AG04450 (cell line): ENCODE measurements at regions not wholly inside any gene's neighbourhood (a gene's known extent, or its start where the extent isn't known, plus 50 kb on each side); places are given as distances from the start of the nearest gene placed in this dataset.

Source experiments
- CTCF ChIA-PET: fragments of 300-600, 350-600 bp; formaldehyde crosslinking; extraction: SDS; loops from one replicate; lab custom pipeline; 2022; ENCODE audit warnings: antibody characterized with exemption, inconsistent platforms; lab: Charles Lee
- POLR2A ChIA-PET: fragments of 350-600 bp; formaldehyde crosslinking; extraction: SDS; loops from one replicate; lab custom pipeline; 2021; ENCODE audit warnings: antibody characterized with exemption, inconsistent platforms; lab: Yijun Ruan, JAX
- DNase-seq: peaks from one replicate; pipeline ENCODE4 v3.0.0-alpha.2; 2011; ENCODE audit warnings: low read depth, low spot score
- H3K27ac ChIP-seq: one replicate; pipeline ENCODE4 v1.5.1; 2012; ENCODE audit warnings: low read depth, low read length, control low read depth
- H3K27me3 ChIP-seq: one replicate; pipeline ENCODE4 v1.6.0; 2012; ENCODE audit warnings: low read length; ENCODE audit not compliant: control insufficient read depth, insufficient read depth
- H3K4me3 ChIP-seq: 2 replicates; pipeline ENCODE4 v1.5.1; 2011; ENCODE audit warnings: mild to moderate bottlenecking, low read depth, low read length, control low read depth
- H3K9me3 ChIP-seq: 2 replicates; pipeline ENCODE4 v1.5.1; 2012; ENCODE audit warnings: low read length; ENCODE audit not compliant: control insufficient read depth, insufficient read depth
- CTCF ChIP-seq: IDR thresholded peaks from 2 replicates; pipeline ENCODE4 v1.5.1; 2011; ENCODE audit warnings: low read depth, low read length, control low read depth, inconsistent platforms

DNA sequence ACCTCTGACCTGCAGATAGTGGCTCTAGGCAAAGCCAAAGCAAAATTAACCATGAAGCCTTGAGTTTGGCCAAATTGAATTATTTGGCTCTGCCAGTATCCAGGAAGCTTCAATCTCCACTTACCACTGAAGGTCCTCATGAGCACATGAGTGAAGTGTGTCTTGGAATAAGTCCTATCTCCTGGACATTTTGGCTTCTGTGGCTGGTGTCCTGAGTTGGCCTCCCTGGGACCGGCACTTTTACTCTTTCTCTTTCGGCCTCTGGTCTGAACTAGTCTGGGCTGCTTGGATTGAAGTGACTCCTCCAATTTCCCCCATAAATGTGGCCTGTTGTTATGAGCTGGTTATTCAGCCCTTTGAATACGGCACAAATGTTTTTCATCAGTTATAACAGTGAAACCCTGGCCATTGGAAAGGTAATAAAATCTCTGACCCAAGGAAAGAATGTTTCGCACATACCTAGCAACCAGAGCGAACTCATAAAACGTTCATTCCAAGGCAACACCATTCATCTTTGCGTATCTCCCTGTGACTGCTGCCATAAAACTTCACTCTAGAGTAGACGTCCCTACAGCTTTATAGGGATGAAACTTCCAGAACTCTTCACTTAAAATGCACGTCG, 216.4 kb downstream of the LPIN1 start:
- Histone ChIP-seq H3K4me3 (no peak overlapping the region), H3K27ac (no peak overlapping the region), H3K27me3 (no peaks in the 10 kb centered on the region), H3K9me3 (no peaks in the 10 kb centered on the region)
- no peak for DNase-seq
- ChIA-PET CTCF (interaction anchor here (0.7 kb wide), 1 partner anchor 99 kb away, joined by 3 read pairs; no protein-coding TSS in a partner anchor), POLR2A (no interaction called here)
- no peak for TF ChIP-seq CTCF

DNA sequence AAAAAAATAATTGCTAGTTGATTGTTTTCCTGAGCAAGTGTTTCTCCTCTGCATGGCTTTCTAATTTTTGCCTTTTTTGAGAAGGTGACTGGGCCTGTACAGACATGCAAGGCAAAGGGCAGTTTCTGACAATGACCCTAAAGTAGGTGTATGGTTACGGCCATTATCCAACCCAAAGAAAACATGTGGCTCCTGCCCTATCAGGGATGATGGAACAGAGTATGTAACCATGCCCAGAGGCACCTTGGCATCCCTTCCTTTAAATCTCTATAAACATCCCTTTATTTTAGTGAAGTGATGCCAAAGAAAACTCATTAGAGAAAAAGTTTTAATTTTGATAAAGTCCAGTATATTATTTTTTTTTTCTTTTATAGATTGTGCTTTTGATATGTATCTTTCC, 217.5 kb downstream of the LPIN1 start:
- Histone ChIP-seq H3K4me3 (no peak overlapping the region), H3K27ac (no peak overlapping the region), H3K27me3 (no peaks in the 10 kb centered on the region), H3K9me3 (no peaks in the 10 kb centered on the region)
- ChIA-PET POLR2A (no interaction called here), CTCF (no interaction called here)
- TF ChIP-seq CTCF, result no peak
- DNase-seq, result no peak

DNA sequence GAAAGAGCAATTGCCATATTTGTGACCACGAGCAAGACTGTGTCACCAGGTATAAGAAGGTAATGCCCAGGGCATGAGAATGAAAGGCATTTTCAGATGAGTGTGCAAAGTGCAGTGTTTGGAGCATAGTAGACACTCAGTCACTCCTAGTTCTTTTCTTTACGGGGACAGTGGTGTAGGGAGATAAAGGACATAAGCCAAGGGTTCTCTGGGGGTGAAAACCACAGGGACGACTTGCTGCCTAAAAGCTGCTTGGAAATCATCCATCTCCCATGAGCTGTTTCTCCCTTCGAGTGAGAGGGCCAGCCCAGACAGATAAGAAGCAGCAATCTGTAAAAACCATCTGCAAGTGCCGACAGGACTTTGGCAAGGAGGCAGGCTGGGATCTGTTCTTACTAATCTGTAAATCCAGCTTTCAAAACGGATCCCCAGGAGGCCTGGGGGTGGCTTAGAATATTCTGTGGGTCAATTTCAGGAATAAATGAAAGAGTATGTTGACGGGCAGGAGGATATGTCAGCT, 221.6 kb downstream of the LPIN1 start:
- no peak for DNase-seq
- ChIA-PET POLR2A (no interaction called here), CTCF (no interaction called here)
- no peak for TF ChIP-seq CTCF
- H3K27ac ChIP-seq, result no peak overlapping the region
- H3K9me3 ChIP-seq, result no peaks in the 10 kb centered on the region; the same call in 1 of the 2 replicates
- no peaks in the 10 kb centered on the region for H3K27me3 ChIP-seq
- H3K4me3 ChIP-seq, result no peak overlapping the region

DNA sequence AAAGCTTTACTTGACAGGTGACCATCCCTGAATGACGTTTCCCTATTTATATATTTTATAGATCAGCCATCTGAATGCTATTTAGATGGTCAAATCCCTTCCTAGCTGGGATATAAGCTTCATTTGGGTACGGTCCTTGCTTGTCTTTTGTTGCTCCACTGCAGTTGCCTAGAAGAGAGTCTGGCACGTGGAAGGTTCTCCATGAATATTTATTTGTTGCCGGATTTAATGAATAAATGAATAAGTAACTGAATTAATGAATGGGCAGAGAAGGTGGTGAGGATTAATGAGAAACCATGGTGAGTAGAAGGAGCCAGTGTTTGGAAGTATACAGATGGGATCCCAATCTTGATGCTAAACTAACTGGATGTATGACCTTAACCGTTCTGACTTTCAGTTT, 222.1 kb downstream of the LPIN1 start:
- ChIA-PET CTCF (no interaction called here), POLR2A (no interaction called here)
- H3K9me3 ChIP-seq, result no peaks in the 10 kb centered on the region; the same call in 1 of the 2 replicates

More for the DNA sequence above, 222.1 kb downstream of the LPIN1 start:
- Histone ChIP-seq H3K27ac (no peak overlapping the region), H3K27me3 (no peaks in the 10 kb centered on the region), H3K4me3 (no peak overlapping the region)
- DNase-seq, result no peak
- TF ChIP-seq CTCF, result no peak
